ENCODE measurements at regions not wholly inside any gene's neighbourhood (a gene's known extent, or its start where the extent isn't known, plus 50 kb on each side); places are given as distances from the start of the nearest gene placed in this dataset.
"Not testable (repeated sequence)": the region's sequence is repeated elsewhere in the genome, so short reads cannot be mapped to it uniquely, and the experiment has no call there.

- intact Hi-C loops (cut with DNase I), result no loop called here
Measured at GRCh38 chr3:86800116-86800515, 190.8 kb downstream of the VGLL3 start.

GRCh38 chr3:86797946-86798345 lies 193.0 kb downstream of the VGLL3 start:
- intact Hi-C loops (cut with DNase I), result no loop called here
- DNase-seq (ENCODE audit: missing footprints) (no peak), ATAC-seq (no peak)

More at GRCh38 chr3:86800116-86800515, 190.8 kb downstream of the VGLL3 start:
- ATAC-seq (no peak), DNase-seq (ENCODE audit: missing footprints) (no peak)

DNA sequence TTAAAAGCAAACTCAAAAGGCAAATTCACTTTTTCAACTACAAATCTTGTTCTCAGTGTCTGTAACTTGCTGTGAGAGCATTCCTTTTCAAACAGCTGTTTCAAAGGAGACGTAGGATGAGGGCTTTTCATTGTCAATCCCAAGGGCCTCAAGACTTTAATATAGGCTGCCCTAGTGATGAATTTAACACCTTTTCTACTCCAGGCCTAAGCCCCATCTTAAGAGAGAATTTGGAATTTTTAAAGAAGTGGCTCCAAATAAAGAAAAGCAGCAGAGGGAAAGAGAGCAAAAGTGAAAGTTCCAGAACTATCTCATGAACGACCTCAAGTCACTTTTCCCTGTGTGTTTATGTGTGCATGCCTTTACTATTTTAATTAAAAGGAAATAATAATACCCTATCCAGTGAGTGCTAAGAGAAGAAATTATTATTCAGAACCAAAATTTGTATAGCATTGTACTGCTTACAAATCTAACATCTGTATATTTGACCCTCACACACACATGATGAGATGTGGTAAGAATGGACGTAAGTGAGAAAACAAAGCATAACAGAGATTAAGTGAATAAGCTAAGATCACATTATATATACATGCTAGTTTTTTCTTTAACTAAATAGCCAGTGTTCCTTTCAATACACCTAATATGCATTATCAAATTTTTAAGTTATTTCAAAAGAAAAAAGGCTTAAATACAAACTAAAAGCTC lies 196.4 kb downstream of the VGLL3 start:
- intact Hi-C loops (cut with DNase I), result no loop called here
- ATAC-seq, result no peak
- DNase-seq (ENCODE audit: missing footprints), result no peak

DNA sequence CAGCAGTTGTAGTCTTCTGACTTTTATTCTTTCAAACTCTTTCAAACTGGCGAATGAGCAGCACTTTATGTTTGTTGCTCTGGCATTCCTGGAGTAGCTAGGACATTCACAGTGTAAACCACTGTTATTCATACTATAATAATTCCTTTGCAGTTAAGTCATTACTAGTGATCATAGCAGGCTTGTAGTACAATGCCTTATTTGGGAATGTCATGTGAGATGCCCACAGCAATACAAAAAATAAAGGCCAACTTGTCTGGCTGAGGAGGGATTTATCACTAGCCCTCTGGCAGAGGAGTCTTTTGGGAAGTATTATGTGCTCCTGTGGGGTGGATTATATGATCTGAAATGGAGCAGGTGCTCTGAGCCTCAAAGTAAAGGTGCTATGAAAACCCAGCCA lies 197.2 kb downstream of the VGLL3 start:
- ATAC-seq, result peak; percentile 83
- intact Hi-C loops (cut with DNase I), result no loop called here
- no peak for DNase-seq (ENCODE audit: missing footprints)

- DNase-seq (ENCODE audit: missing footprints), result no peak
- ATAC-seq, result no peak
- intact Hi-C loops (cut with DNase I), result no loop called here
Measured at GRCh38 chr3:86792316-86792715, 198.6 kb downstream of the VGLL3 start.

- DNase-seq (ENCODE audit: missing footprints) (no peak), ATAC-seq (no peak)
- intact Hi-C loops (cut with DNase I), result no loop called here
Measured at GRCh38 chr3:86790884-86791549, 199.9 kb downstream of the VGLL3 start.

DNA sequence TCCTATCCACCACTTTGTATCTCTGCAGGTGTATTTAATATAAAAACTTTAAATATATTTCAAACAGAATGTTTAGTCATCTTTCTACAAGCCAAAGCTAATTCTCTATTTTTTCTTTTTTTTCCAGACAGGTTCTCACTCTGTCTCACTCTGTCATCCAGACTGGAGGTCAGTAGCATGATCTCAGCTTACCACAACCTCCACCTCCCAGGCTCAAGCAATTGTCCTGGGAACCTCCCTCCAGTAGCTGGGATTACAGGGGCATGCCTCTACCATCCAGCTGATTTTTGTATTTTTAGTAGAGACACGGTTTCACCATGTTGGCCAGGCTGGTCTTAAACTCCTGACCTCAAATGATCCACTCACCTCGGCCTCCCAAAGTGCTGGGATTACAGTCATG lies 202.6 kb downstream of the VGLL3 start:
- intact Hi-C loops (cut with DNase I), result no loop called here
- DNase-seq (ENCODE audit: missing footprints), result no peak
- ATAC-seq, result no peak

GRCh38 chr3:86787091-86787490 lies 203.9 kb downstream of the VGLL3 start:
- DNase-seq (ENCODE audit: missing footprints), result no peak
- ATAC-seq, result no peak
- intact Hi-C loops (cut with DNase I), result no loop called here

DNA sequence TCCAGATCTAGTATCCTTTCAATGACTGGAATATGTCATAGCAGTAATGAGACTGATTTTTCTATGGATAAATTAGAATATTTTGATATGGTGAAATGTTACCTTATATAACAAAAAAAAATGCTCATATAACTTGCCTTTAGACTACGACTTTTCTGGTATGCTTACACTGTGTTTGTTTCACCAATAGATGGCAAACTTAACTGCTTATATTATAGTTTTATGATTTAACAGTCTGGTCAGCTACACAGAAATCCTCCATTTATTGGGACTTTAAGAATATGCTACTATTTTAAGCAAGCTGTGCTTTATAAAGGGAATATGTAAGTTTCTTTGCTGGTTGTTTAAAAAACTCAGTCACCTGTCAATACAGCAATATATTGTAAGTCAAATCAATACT lies 205.6 kb downstream of the VGLL3 start:
- DNase-seq (ENCODE audit: missing footprints), result no peak
- ATAC-seq, result no peak
- intact Hi-C loops (cut with DNase I), result no loop called here

GRCh38 chr3:86782866-86783265 lies 208.1 kb downstream of the VGLL3 start:
- intact Hi-C loops (cut with DNase I), result no loop called here
- ATAC-seq, result no peak
- DNase-seq (ENCODE audit: missing footprints), result no peak

- DNase-seq (ENCODE audit: missing footprints) (no peak), ATAC-seq (no peak)
- intact Hi-C loops (cut with DNase I), result no loop called here
Measured at GRCh38 chr3:86782286-86782685, 208.7 kb downstream of the VGLL3 start.

DNA sequence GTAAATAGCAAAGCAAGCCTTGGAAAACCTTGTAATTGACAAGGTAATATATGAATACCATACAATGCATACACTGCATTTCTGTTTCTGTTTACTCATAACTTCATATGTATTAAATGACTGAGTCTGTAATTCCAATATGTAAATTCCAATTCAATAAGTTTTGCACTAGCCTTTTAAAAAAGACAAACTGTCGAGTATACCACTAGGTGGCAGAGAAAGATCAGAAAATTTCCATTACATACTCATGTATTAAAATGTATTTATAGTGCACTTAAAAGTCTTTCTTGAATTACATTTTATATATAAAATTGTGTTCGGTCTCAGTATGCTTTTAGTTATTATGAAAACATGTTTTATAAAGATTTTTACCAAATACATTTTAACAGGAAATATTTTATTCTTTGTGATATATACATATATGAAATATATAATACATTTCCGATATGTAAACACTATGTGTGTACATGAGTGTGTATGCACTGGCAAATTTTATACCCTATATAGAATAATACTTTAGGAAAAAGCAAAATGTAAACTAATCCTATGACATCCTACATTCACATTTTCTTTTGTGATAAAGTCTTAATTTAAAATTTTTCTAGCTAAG lies 216.8 kb downstream of the VGLL3 start:
- intact Hi-C loops (cut with DNase I), result loop anchor here (5.0 kb wide), 1 partner anchor 393 kb away; no protein-coding TSS in a partner anchor
- ATAC-seq (no peak), DNase-seq (ENCODE audit: missing footprints) (no peak)

DNA sequence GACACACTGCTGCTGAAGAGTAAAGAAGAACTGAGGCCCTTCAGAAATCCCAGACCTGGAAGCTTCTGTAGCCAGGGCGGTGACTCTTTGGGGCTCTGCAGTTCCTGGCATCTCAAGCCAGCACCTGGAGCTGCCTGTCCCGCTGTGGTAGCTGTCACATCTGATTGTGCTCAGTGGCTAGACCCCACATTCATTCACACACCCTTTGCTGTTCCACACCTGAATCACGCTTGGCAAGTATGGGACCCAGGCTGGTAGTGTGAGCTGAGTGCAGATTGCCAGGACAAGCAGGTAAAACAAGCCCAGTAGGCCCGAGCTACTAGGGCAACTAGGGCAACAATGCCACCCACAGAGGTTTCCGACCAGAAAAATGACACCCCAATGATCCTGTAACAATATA lies 218.2 kb downstream of the VGLL3 start:
- intact Hi-C loops (cut with DNase I), result loop anchor here (5.0 kb wide), 1 partner anchor 395 kb away; no protein-coding TSS in a partner anchor
- ATAC-seq (no peak), DNase-seq (ENCODE audit: missing footprints) (no peak)

DNA sequence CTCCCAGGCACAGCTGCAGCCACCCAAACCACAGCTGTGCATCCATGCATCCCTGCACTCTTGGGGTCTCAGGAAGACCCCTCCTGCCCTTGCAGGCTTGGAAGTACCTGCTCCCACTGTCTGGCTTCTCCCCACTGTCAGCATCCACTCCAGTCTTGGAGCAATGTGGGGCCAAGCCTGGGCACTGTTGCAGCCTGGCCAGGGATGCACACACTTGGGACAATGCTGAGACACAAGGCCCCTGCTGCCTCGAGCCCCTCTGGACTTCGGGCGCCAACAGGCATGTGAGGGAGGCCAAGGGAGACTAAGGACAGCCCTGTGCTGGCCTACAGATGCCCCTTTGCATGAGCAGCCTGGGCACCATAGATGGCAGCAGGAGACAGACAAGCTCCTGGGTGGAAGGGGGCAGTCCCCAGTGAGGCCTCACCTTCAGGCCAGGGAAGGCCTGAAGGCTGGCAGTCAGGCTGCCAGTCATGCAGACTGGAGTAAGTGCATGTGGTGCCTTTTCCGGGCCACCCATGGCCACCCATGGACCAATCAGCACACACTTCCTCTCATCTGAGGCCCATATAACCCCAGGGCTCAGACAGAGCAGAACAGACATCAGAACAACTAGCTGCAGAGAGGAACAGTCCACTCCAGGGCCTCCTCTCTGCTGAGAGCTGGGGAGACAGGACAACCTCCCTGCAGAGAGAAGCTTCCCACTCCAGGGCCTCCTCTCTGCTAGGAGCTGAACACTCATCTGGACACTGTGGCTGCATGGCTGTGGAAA lies 219.0 kb downstream of the VGLL3 start:
- ATAC-seq, result no peak
- no peak for DNase-seq (ENCODE audit: missing footprints)
- intact Hi-C loops (cut with DNase I), result loop anchor here (5.0 kb wide), 1 partner anchor 395 kb away; no protein-coding TSS in a partner anchor

DNA sequence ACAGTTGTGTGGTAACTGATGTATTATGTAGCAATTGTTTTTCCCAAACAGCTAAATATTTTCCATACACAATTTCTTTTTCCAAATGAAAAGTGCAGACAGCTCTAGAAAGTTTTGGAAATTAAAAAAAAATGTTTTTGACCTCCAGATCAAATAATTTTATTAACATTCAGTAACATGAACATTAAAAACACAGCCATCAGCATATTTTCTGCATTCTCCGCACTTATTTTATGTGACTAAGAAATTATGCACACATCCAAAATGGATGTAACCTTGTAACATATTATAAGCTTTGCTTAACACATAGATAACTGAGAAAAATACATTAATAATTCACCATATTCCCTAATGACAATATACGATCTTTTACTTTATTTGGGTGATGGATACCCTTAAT lies 224.6 kb downstream of the VGLL3 start:
- ATAC-seq (no peak), DNase-seq (ENCODE audit: missing footprints) (no peak)
- intact Hi-C loops (cut with DNase I), result no loop called here

DNA sequence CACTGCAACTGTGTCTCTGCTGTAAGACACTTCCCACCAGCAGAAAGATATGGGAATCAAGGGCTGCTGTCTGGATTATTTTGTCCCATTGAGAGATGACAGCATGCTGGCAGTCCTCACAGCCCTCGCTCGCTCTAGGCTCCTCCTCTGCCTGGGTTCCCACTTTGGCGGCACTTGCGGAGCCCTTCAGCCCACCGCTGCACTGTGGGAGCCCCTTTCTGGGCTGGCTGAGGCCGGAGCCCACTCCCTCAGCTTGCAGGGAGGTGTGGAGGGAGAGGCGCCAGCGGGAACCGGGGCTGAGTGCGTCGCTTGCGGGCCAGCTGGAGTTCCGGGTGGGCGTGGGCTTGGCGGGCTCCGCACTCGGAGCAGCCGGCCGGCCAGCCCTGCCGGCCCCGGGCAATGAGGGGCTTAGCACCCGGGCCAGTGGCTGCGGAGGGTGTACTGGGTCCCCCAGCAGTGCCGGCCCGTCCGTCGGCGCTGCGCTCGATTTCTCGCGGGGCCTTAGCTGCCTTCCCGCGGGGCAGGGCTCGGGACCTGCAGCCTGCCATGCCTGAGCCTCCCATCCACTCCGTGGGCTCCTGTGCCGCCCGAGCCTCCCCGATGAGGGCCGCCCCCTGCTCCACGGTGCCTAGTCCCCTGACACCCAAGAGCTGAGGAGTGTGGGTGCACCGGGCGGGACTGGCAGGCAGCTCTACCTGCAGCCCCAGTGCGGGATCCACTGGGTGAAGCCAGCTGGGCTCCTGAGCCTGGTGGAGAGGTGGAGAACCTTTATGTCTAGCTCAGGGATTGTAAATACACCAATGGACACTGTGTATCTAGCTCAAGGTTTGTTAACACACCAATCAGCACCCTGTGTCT lies 233.4 kb downstream of the VGLL3 start:
- peak; percentile 63 for DNase-seq (ENCODE audit: missing footprints)
- intact Hi-C loops (cut with DNase I); ATAC-seq: not testable (repeated sequence)

DNA sequence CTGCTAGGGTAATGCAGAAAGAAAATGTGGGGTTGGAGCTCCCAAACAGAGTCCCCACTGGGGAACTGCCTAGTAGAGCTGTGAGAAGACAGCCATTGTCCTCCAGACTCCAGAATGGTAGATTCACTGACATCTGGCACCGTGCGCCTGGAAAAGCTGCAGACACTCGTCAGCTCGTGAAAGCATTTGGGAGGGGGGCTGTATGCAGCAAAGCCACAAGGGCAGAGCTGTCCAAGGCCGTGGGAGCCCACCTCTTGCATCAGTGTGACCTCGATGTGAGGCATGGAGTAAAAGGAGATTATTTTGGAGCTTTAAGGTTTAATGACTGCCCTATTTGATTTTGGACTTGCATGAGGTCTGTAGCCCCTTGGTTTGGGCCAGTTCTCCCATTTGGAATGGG lies 242.9 kb downstream of the VGLL3 start:
- DNase-seq (ENCODE audit: missing footprints) (no peak), ATAC-seq (no peak)
- intact Hi-C loops (cut with DNase I), result no loop called here

DNA sequence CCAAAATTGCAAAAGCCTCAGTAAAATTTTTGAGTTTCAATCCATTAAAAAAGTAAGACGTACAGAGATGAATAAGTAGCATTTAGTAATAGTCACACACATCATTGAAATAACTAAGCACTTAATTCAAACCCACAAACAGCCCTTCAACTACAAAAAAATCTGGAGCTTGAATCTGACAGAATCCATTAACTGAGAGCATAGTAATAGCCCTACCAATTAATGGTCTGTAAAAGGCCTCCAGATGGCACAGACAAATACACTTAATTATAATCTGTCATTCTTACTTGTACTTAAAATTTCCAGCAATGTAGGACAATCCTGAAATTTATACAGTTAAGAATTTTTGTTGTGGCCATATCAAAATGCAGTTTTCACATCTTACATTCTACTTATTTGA lies 246.9 kb downstream of the VGLL3 start:
- intact Hi-C loops (cut with DNase I), result no loop called here
- ATAC-seq (no peak), DNase-seq (ENCODE audit: missing footprints) (no peak)

DNA sequence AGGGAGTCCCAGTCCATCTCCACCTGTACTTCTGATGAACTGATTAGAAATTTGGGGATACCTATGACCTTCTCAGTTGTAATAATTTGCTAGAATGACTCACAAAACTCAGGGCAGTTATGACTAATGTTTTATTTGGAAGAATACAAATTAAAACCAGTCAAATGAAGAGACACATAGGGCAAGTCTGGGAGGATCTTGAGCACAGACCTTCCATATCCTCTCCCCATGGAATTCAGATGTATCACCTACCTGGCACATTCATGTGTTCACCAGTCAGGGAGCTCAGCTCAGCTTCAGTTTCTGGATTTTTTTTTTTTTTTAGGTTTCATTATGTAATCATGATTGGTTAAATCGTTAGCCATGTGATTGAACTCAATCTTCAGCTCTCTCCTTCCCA lies 247.7 kb downstream of the VGLL3 start:
- no peak for DNase-seq (ENCODE audit: missing footprints)
- intact Hi-C loops (cut with DNase I), result no loop called here
- ATAC-seq, result no peak
